H9 (cell line): ENCODE measurements at regions not wholly inside any gene's neighbourhood (a gene's known extent, or its start where the extent isn't known, plus 50 kb on each side); places are given as distances from the start of the nearest gene placed in this dataset.

Experiments
- DNase-seq: peaks from one replicate; pipeline ENCODE4 v3.0.0-alpha.2; 2017
- H2AFZ ChIP-seq: one replicate; pipeline ENCODE4 v1.6.1; 2013; ENCODE audit warnings: mild to moderate bottlenecking, low read length, control low read depth, moderate library complexity
- H2AK5ac ChIP-seq: 2 replicates; pipeline ENCODE4 v1.6.1; 2013; ENCODE audit warnings: low read length, control low read depth, mixed read lengths; ENCODE audit not compliant: insufficient read length
- H2BK120ac ChIP-seq: one replicate; pipeline ENCODE4 v1.6.1; 2013; ENCODE audit warnings: low read depth, mild to moderate bottlenecking, low read length, control low read depth, inconsistent platforms; ENCODE audit not compliant: poor library complexity, severe bottlenecking
- H2BK12ac ChIP-seq: 2 replicates; pipeline ENCODE4 v1.6.1; 2013; ENCODE audit warnings: low read length, control low read depth, mixed read lengths, low read depth; ENCODE audit not compliant: insufficient read length
- H2BK15ac ChIP-seq: 2 replicates; pipeline ENCODE4 v1.6.1; 2013; ENCODE audit warnings: low read depth, low read length, control low read depth
- H2BK20ac ChIP-seq: one replicate; pipeline ENCODE4 v1.6.1; 2013; ENCODE audit warnings: low read depth, mild to moderate bottlenecking, low read length, control low read depth, inconsistent platforms; ENCODE audit not compliant: poor library complexity, severe bottlenecking
- H2BK5ac ChIP-seq: 2 replicates; pipeline ENCODE4 v1.6.1; 2013; ENCODE audit warnings: low read length, control low read depth, mixed read lengths; ENCODE audit not compliant: insufficient read length
- H3K14ac ChIP-seq: 2 replicates; pipeline ENCODE4 v1.6.1; 2013; ENCODE audit warnings: low read length, control low read depth; ENCODE audit not compliant: insufficient read depth
- H3K18ac ChIP-seq: 2 replicates; pipeline ENCODE4 v1.6.1; 2013; ENCODE audit warnings: low read depth, mild to moderate bottlenecking, mixed read lengths, low read length, control low read depth; ENCODE audit not compliant: insufficient read length
- H3K23ac ChIP-seq: 2 replicates; pipeline ENCODE4 v1.6.1; 2013; ENCODE audit warnings: low read length, control low read depth, mixed read lengths, low read depth; ENCODE audit not compliant: insufficient read length
- H3K23me2 ChIP-seq: 2 replicates; pipeline ENCODE4 v1.6.1; 2013; ENCODE audit warnings: low read depth, mild to moderate bottlenecking, mixed read lengths, low read length, control low read depth; ENCODE audit not compliant: insufficient read length, poor library complexity, severe bottlenecking
- H3K27ac ChIP-seq: 2 replicates; pipeline ENCODE4 v1.5.1; 2013; ENCODE audit warnings: low read length, control low read depth, mixed read lengths, low read depth; ENCODE audit not compliant: insufficient read length
- H3K27me3 ChIP-seq: 2 replicates; pipeline ENCODE4 v1.6.1; 2013; ENCODE audit warnings: low read length, control low read depth, inconsistent platforms; ENCODE audit not compliant: insufficient read depth
- H3K4ac ChIP-seq: 2 replicates; pipeline ENCODE4 v1.6.1; 2013; ENCODE audit warnings: low read depth, mild to moderate bottlenecking, control low read depth, inconsistent platforms, low read length, moderate library complexity
- H3K4me1 ChIP-seq: 2 replicates; pipeline ENCODE4 v1.6.1; 2013; ENCODE audit warnings: low read length, control low read depth, inconsistent platforms; ENCODE audit not compliant: insufficient read depth
- H3K4me2 ChIP-seq: 2 replicates; pipeline ENCODE4 v1.6.1; 2013; ENCODE audit warnings: low read length, control low read depth, mixed read lengths; ENCODE audit not compliant: insufficient read length, insufficient read depth
- H3K56ac ChIP-seq: 2 replicates; pipeline ENCODE4 v1.6.1; 2013; ENCODE audit warnings: low read depth, mild to moderate bottlenecking, mixed read lengths, low read length, control low read depth; ENCODE audit not compliant: insufficient read length
- H3K79me1 ChIP-seq: 2 replicates; pipeline ENCODE4 v1.6.1; 2013; ENCODE audit warnings: low read depth, mild to moderate bottlenecking, moderate library complexity, low read length, control low read depth, inconsistent platforms; ENCODE audit not compliant: insufficient read depth, poor library complexity, severe bottlenecking
- H3K79me2 ChIP-seq: 2 replicates; pipeline ENCODE4 v1.6.1; 2013; ENCODE audit warnings: low read length, control low read depth, inconsistent platforms; ENCODE audit not compliant: insufficient read depth
- H3K9ac ChIP-seq: 2 replicates; pipeline ENCODE4 v1.6.1; 2013; ENCODE audit warnings: low read length, control low read depth, mixed read lengths; ENCODE audit not compliant: insufficient read length; ENCODE audit errors: extremely low read depth
- H3K9me3 ChIP-seq: one replicate; pipeline ENCODE4 v1.6.1; 2013; ENCODE audit warnings: low read depth, low read length, inconsistent platforms; ENCODE audit not compliant: control insufficient read depth
- H3T11ph ChIP-seq: one replicate; pipeline ENCODE4 v1.6.1; 2013; ENCODE audit warnings: mild to moderate bottlenecking, low read length, control low read depth, inconsistent platforms
- H4K20me1 ChIP-seq: one replicate; pipeline ENCODE4 v1.6.1; 2013; ENCODE audit not compliant: control insufficient read depth, insufficient read length, insufficient read depth
- H4K5ac ChIP-seq: 2 replicates; pipeline ENCODE4 v1.6.1; 2013; ENCODE audit warnings: low read depth, mild to moderate bottlenecking, mixed read lengths, low read length, control low read depth; ENCODE audit not compliant: insufficient read length
- H4K8ac ChIP-seq: replicated peaks from 2 replicates; pipeline ENCODE4 v1.6.1; 2013; ENCODE audit warnings: low read length, control low read depth, mixed read lengths, low read depth; ENCODE audit not compliant: insufficient read length
- H4K91ac ChIP-seq: 2 replicates; pipeline ENCODE4 v1.6.1; 2013; ENCODE audit warnings: low read depth, mild to moderate bottlenecking, moderate library complexity, mixed read lengths, low read length, control low read depth; ENCODE audit not compliant: insufficient read length
- H3K27ac Mint-ChIP-seq, 3 experiments: 2 replicates in 2 of 3; 3 replicates in 1 of 3; pipeline ENCODE4 v1.8.0; 2020 to 2021; ENCODE audit warnings: mixed read lengths in 3 of 3, mild to moderate bottlenecking in 1 of 3, moderate library complexity in 1 of 3
- H3K27me3 Mint-ChIP-seq: 2 replicates; pipeline ENCODE4 v1.8.0; 2021; ENCODE audit warnings: low read depth, mild to moderate bottlenecking, moderate library complexity, mixed read lengths
- H3K36me3 Mint-ChIP-seq, 3 experiments: 2 replicates in 2 of 3; 3 replicates in 1 of 3; pipeline ENCODE4 v1.8.0; 2020 to 2021; ENCODE audit warnings: low read depth in 3 of 3, mixed read lengths in 3 of 3; ENCODE audit not compliant: insufficient read depth in 1 of 3
- H3K4me1 Mint-ChIP-seq, 2 experiments: 2 replicates each; pipeline ENCODE4 v1.8.0; 2020; ENCODE audit warnings: mixed read lengths in 2 of 2
- H3K4me3 Mint-ChIP-seq, 2 experiments: 2 replicates in 1 of 2; 3 replicates in 1 of 2; pipeline ENCODE4 v1.8.0; 2020 to 2021; ENCODE audit warnings: mild to moderate bottlenecking in 2 of 2, mixed read lengths in 2 of 2, moderate library complexity in 1 of 2
- H3K9me3 Mint-ChIP-seq, 2 experiments: 2 replicates in 1 of 2; 3 replicates in 1 of 2; pipeline ENCODE4 v1.8.0; 2020; ENCODE audit warnings: mild to moderate bottlenecking in 2 of 2, mixed read lengths in 2 of 2, moderate library complexity in 1 of 2
- whole genome bisulfite sequencing: extraction: QIAGEN DNeasy Blood & Tissue Kit; methylation state at CpG from one replicate; pipeline ENCODE4 v1.1.7; 2013; ENCODE audit warnings: missing lambda C conversion rate, low lambda C conversion rate, mixed read lengths; ENCODE audit not compliant: insufficient read length; ENCODE audit errors: extremely low coverage; 5-methylcytosine and 5-hydroxymethylcytosine counted together
- TF ChIP-seq, protein P1 (sequence below): fragments of 200-600 bp; sonication (generic); conservative IDR thresholded peaks from 3 replicates; pipeline ENCODE4 v1.8.0; 2021; ENCODE audit warnings: antibody characterized with exemption, mild to moderate bottlenecking

DNA sequence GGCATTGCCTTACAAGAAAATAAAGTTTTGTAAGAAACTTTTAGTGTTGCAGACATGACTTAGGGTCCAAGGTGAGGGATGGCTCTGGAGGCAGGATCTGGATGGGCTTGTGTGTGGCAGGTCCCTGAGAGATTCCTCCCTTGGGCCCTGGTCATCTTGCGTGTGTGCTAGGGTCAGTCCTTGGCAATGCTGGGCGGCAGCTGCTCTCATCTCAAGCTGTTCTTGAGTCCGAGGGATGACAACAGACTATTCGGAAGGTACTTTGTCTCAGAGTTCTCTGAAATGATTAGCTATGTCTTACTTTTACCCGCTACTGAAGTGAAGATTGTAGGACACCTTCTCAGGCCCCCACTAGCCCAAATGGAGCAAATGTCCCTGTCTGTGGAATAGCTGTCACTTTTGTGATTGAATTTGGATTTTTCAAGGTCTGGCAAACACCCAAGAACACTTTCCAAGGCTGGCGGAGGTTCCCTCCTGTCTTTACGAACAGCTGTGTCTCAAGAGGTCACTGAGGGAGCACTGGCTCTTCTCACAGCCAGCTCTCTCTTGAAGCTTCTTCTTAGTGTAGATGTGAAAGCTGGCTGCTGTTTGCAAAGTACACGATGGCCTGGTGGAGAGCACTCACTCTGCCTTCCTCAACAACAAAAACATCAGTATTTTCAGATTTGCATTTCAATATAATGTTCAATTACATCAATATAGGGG lies 253.6 kb downstream of the STK31 start:
- H3T11ph ChIP-seq: no peak overlapping the region
- Mint-ChIP-seq H3K36me3 (no peaks in the 10 kb centered on the region), H3K27ac (no peak overlapping the region; a peak in 1 of 7 replicates)

More for the DNA sequence above, 253.6 kb downstream of the STK31 start:
- H2BK15ac ChIP-seq: no peak overlapping the region
- no peaks in the 10 kb centered on the region for H3K79me1 ChIP-seq
- H3K9me3 Mint-ChIP-seq: no peaks in the 10 kb centered on the region
- WGBS: no CpG with 5 or more reads among the region's 8 CpGs
- no peaks in the 10 kb centered on the region for H3K79me2 ChIP-seq
- no peaks in the 10 kb centered on the region for H3K27me3 ChIP-seq
- no peak overlapping the region for H3K4me3 Mint-ChIP-seq
- H2BK20ac ChIP-seq: no peak overlapping the region
- H2BK5ac ChIP-seq: no peak overlapping the region
- no peak overlapping the region for H2AK5ac ChIP-seq
- no peak for DNase-seq
- H2AFZ ChIP-seq: no peak overlapping the region
- no peak overlapping the region for H3K56ac ChIP-seq
- H3K23ac ChIP-seq: no peak overlapping the region
- no peak overlapping the region for H3K27ac ChIP-seq
- TF ChIP-seq, protein P1, sequence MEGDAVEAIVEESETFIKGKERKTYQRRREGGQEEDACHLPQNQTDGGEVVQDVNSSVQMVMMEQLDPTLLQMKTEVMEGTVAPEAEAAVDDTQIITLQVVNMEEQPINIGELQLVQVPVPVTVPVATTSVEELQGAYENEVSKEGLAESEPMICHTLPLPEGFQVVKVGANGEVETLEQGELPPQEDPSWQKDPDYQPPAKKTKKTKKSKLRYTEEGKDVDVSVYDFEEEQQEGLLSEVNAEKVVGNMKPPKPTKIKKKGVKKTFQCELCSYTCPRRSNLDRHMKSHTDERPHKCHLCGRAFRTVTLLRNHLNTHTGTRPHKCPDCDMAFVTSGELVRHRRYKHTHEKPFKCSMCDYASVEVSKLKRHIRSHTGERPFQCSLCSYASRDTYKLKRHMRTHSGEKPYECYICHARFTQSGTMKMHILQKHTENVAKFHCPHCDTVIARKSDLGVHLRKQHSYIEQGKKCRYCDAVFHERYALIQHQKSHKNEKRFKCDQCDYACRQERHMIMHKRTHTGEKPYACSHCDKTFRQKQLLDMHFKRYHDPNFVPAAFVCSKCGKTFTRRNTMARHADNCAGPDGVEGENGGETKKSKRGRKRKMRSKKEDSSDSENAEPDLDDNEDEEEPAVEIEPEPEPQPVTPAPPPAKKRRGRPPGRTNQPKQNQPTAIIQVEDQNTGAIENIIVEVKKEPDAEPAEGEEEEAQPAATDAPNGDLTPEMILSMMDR: no peak
- no peak overlapping the region for H3K4me2 ChIP-seq
- H2BK120ac ChIP-seq: no peak overlapping the region
- peaks cover 6% of the 10 kb centered on the region; the same call in 1 of the 2 replicates for H3K4me1 ChIP-seq
- H4K8ac ChIP-seq: no peak overlapping the region
- no peak overlapping the region for H3K14ac ChIP-seq
- no peak overlapping the region for H2BK12ac ChIP-seq
- no peak overlapping the region for H3K4ac ChIP-seq
- H4K91ac ChIP-seq: no peak overlapping the region
- H3K9me3 ChIP-seq: no peaks in the 10 kb centered on the region
- peaks cover 13 to 14% of the 10 kb centered on the region in 2 experiments for H3K4me1 Mint-ChIP-seq
- no peak overlapping the region for H3K9ac ChIP-seq
- H3K23me2 ChIP-seq: no peaks in the 10 kb centered on the region
- H3K27me3 Mint-ChIP-seq: peaks cover 2% of the 10 kb centered on the region; the same call in 1 of the 2 replicates
- H4K20me1 ChIP-seq: no peaks in the 10 kb centered on the region
- no peak overlapping the region for H4K5ac ChIP-seq
- no peak overlapping the region for H3K18ac ChIP-seq
